Upper lobe of right lung (tissue), 1 donor: ENCODE measurements at regions not wholly inside any gene's neighbourhood (a gene's known extent, or its start where the extent isn't known, plus 50 kb on each side); places are given as distances from the start of the nearest gene placed in this dataset.
"Not testable (repeated sequence)": the region's sequence is repeated elsewhere in the genome, so short reads cannot be mapped to it uniquely, and the experiment has no call there.

Experiments used
- ATAC-seq: fragments of 200-7000 bp; cut with Tn5 transposase; one replicate; pipeline ENCODE4 v1.9.1; 2020; ENCODE audit warnings: mild to moderate bottlenecking, moderate library complexity
- DNase-seq: peaks from one replicate; pipeline ENCODE4 v3.0.0-alpha.2; 2020
- H3K27ac ChIP-seq: fragments of 200-600 bp; one replicate; pipeline ENCODE4 v1.8.0; 2022
- H3K27me3 ChIP-seq: fragments of 200-600 bp; one replicate; pipeline ENCODE4 v1.8.0; 2022; ENCODE audit warnings: mild to moderate bottlenecking
- H3K36me3 ChIP-seq: fragments of 200-600 bp; one replicate; pipeline ENCODE4 v1.8.0; 2022
- H3K4me1 ChIP-seq: fragments of 200-600 bp; one replicate; pipeline ENCODE4 v1.8.0; 2022
- H3K4me3 ChIP-seq: fragments of 200-600 bp; one replicate; pipeline ENCODE4 v1.8.0; 2022; ENCODE audit warnings: mild to moderate bottlenecking
- H3K9me3 ChIP-seq: fragments of 200-600 bp; one replicate; pipeline ENCODE4 v1.8.0; 2022
- CTCF ChIP-seq: fragments of 200-600 bp; IDR thresholded peaks from one replicate; pipeline ENCODE4 v1.8.0; 2022; ENCODE audit warnings: antibody characterized with exemption
- intact Hi-C: fragments of 100-400 bp; cut with DNase I; formaldehyde crosslinking; loops from one replicate; pipeline ENCODE4 v1.11.0; 2022
- donor health status: DM: no; HTN: yes; CAD: no; lungs with severe emphysema.

DNA sequence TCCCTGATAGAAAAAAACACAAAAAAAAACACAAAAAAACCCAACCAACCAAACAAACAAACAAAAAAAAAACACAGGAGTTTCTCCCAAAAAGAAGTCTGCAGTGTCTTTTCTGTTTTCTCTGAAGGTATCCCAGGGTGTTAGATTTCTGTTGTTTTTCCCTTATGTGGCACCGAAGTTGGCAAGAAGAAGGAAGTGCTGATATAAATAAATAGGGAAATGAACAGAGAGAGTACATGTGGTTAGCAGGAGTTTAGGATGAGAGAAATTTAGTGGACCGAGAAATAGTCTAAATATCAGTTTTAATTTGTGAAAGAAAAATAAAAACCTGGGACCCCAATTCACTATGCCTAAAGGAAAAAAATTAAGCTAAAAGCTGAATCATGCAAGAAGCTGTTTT lies 287.0 kb upstream of the SGCG start:
- DNase-seq: no peak
- ATAC-seq: no peak
- intact Hi-C loops: no loop called here
- Histone ChIP-seq H3K27me3 (no peaks in the 10 kb centered on the region), H3K4me1 (no peaks in the 10 kb centered on the region), H3K27ac (no peak overlapping the region), H3K9me3 (no peaks in the 10 kb centered on the region), H3K36me3 (no peaks in the 10 kb centered on the region), H3K4me3 (no peak overlapping the region)
- no peak for TF ChIP-seq CTCF

- ATAC-seq (no peak), DNase-seq (no peak)
- no peaks in the 10 kb centered on the region for H3K9me3 ChIP-seq
- no peaks in the 10 kb centered on the region for H3K36me3 ChIP-seq
- H3K27me3 ChIP-seq: no peaks in the 10 kb centered on the region
- intact Hi-C loops: no loop called here
- no peak for TF ChIP-seq CTCF
- no peak overlapping the region for H3K27ac ChIP-seq
- no peak overlapping the region for H3K4me3 ChIP-seq
- H3K4me1 ChIP-seq: no peaks in the 10 kb centered on the region
Measured at GRCh38 chr13:22897571-22898314, 283.0 kb upstream of the SGCG start.

- intact Hi-C loops, H3K4me3 ChIP-seq, H3K27ac ChIP-seq, H3K36me3 ChIP-seq, ATAC-seq, H3K4me1 ChIP-seq, DNase-seq, H3K27me3 ChIP-seq, H3K9me3 ChIP-seq: not testable (repeated sequence)
Measured at GRCh38 chr13:22900416-22900951, 280.3 kb upstream of the SGCG start.

DNA sequence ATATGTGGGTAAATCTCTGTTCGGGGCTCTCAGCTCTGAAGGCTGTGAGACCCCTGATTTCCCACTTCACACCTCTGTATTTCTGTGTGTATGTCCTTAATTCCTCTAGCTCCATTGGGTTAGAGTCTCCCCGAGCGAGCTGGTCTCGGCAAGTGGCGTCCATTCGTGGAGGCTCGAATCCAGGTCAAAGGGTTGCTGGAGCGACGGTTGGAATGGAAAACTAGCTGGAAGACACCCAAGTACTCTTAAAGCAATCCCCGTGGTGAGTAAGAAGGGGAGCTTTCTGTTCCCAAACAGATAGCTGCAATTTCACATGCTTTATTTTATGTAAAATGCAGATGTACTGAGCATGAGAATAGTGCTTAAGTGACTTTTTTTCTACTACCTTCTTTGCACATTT lies 277.5 kb upstream of the SGCG start:
- Histone ChIP-seq H3K4me3 (no peak overlapping the region), H3K27ac (no peak overlapping the region), H3K9me3 (no peaks in the 10 kb centered on the region), H3K4me1 (no peaks in the 10 kb centered on the region), H3K36me3 (no peaks in the 10 kb centered on the region), H3K27me3 (no peaks in the 10 kb centered on the region)
- no peak for TF ChIP-seq CTCF
- intact Hi-C loops: no loop called here
- ATAC-seq (no peak), DNase-seq (no peak)

DNA sequence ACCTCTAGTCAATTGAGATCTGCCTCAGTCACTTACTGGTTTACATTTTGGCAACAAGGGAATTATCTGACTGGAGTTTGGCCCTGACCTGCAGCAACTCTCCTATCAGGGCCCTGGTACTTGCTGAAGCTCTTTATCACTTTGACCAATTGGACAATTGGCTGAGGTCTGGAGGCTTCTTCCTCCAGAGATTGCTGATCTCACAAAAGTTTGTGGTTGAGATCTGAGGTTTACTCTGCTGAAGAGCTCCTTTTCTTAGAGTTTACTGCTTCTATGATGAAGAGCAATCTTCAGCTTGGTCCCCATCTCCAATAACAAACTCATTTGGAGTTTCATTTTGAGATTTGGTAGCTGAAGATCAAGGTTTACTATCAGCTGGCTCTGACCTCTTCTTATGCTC lies 276.9 kb upstream of the SGCG start:
- ATAC-seq (no peak), DNase-seq (no peak)
- Histone ChIP-seq H3K27ac (no peak overlapping the region), H3K4me3 (no peak overlapping the region), H3K4me1 (no peaks in the 10 kb centered on the region), H3K9me3 (no peaks in the 10 kb centered on the region), H3K27me3 (no peaks in the 10 kb centered on the region), H3K36me3 (no peaks in the 10 kb centered on the region)
- no peak for TF ChIP-seq CTCF
- intact Hi-C loops: no loop called here

DNA sequence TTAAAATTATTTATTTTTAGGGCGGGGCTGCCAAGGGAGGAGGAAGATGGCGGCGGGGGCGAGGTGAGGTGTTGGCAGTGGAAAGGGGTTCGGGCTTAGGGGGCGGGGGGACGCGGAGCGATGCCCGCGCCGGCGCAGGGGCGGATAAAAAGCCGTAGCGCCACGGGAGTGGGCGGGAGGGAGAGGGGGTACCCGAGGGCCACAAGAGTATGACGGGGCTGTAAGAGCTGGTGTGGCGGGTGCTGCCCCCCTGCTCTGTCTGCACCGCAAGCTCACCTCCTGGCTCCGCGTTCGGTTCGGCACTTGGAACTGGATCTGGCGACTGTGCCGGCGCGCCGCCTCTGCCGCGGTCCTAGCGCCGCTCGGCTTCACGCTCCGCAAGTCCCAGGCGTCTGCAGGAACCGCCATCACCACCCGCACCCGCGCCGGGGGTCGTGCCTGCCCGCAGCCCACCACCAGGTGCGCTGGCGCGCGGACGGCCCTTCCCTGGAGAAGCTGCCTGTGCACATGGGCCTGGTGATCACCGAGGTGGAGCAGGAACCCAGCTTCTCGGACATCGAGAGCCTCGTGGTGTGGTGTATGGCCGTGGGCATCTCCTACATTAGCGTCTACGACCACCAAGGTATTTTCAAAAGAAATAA lies 265.2 kb upstream of the SGCG start:
- Histone ChIP-seq H3K27ac (no peak overlapping the region), H3K36me3 (no peaks in the 10 kb centered on the region), H3K4me3 (peak overlapping the region; percentile 60), H3K27me3 (peaks cover 5% of the 10 kb centered on the region), H3K9me3 (no peaks in the 10 kb centered on the region), H3K4me1 (no peaks in the 10 kb centered on the region)
- ATAC-seq: peak; percentile 97
- no peak for TF ChIP-seq CTCF
- peak; percentile 81 for DNase-seq
- intact Hi-C loops: no loop called here

DNA sequence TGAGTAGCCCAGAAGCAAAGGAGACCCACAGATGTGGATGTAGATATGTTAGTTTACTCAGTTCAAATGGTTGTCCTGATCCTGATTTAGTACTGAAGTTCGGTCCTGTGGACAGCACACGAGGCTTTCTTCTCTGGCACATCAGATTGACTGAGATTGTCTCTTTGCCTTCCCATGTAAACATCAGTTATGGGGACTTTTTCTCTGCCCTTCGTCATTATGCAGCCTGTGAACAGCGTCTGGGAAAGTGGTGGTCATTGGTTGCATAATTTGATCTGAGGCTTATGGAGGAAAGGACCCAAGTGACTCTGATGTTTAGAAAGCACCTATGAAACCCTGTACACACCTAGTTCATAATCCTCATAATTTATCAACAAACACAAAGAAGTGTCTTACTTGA lies 264.5 kb upstream of the SGCG start:
- H3K36me3 ChIP-seq, H3K4me1 ChIP-seq, H3K27me3 ChIP-seq, H3K27ac ChIP-seq, ATAC-seq, H3K9me3 ChIP-seq, intact Hi-C loops, DNase-seq: not testable (repeated sequence)
- H3K4me3 ChIP-seq: peak overlapping the region; percentile 60
